HG03196 (cell line): ENCODE measurements at regions not wholly inside any gene's neighbourhood (a gene's known extent, or its start where the extent isn't known, plus 50 kb on each side); places are given as distances from the start of the nearest gene placed in this dataset.

Experiments used
- ATAC-seq: cut with Tn5 transposase; IDR thresholded peaks from one replicate; pipeline ENCODE4 v1.9.1; 2021; ENCODE audit not compliant: unreplicated experiment

GRCh38 chr4:126779001-126779400 is 853.8 kb upstream of the INTU start:
- no peak for ATAC-seq

GRCh38 chr4:126779436-126780166 is 853.2 kb upstream of the INTU start:
- no peak for ATAC-seq

GRCh38 chr4:126783191-126783590 is 849.6 kb upstream of the INTU start:
- ATAC-seq: no peak

GRCh38 chr4:126784966-126785580 is 847.7 kb upstream of the INTU start:
- ATAC-seq: no peak

- no peak for ATAC-seq
Observed at GRCh38 chr4:126790633-126791032, 842.1 kb upstream of the INTU start.

DNA sequence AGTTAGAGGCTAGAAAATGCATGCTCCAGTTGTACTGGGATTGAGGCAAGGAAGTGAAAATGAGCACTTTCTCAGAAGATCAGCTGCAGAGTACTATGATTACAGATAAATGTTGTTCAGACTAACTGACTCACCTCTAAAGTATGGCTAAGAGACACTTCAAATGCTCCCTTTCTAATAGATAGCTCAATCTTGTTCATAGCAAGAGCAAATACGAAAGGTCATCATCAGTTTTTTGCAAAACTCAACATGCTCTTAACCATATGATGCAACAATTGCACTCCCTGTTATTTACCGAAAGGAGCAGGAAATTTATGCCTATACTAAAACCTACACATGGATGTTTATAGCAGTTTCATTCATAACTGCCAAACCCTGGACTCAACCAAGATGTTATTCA is 838.4 kb upstream of the INTU start:
- ATAC-seq: no peak

GRCh38 chr4:126798214-126798613 is 834.5 kb upstream of the INTU start:
- ATAC-seq: no peak

- no peak for ATAC-seq
Observed at GRCh38 chr4:126799416-126799815, 833.3 kb upstream of the INTU start.

DNA sequence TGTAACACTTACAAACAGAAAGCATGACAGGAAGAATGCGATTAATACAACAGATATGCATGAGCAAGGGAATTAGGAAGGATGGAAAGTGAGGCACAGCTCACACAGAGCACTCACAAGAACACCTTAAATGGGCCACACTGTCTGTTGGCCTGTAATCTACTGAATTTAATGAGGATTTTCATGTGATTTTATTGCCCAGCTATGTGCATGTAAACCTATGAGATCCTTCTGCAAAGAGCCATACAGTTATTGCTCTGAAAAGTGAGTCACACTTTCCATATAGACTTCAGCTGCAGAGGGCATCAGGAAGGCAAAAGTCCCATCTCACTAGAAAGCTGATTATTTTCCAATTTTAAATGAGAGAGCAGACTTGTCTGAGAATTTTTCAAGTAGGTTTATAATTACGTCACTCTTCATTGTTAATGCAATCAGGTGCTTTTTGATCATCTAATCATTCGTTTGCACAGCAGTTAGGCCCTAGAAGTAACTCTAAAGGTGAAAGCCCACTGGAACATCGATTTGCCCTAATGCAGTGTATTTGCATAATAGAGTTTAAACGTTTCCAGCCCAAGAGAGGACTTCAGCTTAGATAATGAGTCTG is 832.7 kb upstream of the INTU start:
- ATAC-seq: no peak

DNA sequence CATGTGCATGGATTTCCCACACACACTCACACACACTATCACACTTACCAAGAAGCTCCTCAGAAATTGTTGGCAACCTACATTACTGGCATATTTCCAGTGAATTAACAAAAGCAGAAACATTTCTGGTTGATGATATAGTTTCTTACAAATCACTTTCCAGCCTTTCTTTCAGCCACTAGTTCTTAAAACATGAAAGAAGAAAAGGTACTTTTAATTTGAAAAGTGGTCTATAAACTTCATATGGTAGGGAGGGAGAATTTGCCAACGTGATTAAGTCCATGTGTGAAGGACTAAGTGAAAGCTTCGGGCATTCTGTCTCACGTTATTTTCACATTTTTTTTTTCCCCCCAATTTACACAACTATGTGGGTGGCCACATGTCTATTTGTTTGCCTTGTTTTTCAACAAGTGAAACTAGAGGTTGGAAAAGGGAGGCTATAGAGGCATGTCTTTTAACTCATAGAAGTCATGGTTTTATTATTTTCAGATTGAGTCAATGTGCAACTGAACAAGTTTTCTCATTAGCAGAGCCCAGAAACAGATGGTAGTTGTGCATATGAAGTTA is 832.1 kb upstream of the INTU start:
- no peak for ATAC-seq

DNA sequence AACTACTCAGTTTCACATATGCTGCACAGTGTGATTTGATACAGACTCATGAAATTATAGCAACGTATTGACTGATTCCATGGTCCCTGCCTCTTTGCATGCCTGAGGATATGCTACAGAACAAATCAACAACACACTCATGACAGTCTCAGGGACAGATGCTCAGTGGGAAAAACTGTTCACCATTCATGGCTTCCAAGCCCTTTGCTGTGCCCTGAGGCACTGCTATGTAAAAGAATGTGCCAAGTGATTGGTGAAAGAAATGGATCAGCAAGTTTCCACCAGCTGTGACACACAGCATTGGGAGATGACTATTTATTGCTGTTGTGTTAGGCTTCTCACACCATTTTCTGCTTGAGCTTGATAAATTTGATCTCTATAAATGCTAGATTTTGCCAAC is 825.6 kb upstream of the INTU start:
- ATAC-seq: no peak

DNA sequence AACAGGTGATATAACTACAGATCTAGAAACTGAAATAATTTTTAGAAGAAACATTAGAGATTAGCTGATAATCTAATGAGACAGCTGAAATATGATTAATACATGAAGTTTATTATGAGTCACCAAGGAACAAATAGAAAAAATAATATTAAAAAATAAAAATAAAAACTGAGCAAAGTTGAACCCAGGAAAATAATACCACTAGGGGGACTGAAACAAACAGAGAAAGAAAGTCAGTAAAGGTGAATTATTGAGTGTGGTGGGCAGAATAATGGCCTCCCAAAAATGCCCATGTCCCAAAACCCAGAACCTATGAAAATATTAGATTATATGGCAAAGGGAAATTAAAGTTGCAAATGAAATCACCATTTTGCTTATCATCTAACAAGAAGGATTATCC is 820.7 kb upstream of the INTU start:
- ATAC-seq: no peak

- ATAC-seq: no peak
Observed at GRCh38 chr4:126820631-126821030, 812.1 kb upstream of the INTU start.

DNA sequence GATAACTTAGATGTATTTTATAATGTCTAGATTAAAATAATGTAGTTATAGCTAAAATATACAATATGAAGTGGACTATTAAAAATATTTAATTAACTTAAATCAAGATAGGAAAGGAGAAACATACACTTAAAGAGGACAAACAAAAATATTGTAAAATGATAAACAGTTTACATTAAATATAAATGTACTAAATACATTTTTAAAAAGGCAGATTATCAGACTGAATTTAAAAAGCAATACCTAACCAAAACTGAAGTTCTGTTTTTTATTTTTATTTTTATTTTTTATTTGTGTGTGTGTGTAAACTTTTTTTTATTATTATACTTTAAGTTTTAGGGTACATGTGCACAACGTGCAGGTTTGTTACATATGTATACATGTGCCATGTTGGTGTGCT is 811.6 kb upstream of the INTU start:
- no peak for ATAC-seq

GRCh38 chr4:126825083-126825482 is 807.7 kb upstream of the INTU start:
- no peak for ATAC-seq

GRCh38 chr4:126827669-126828068 is 805.1 kb upstream of the INTU start:
- ATAC-seq: no peak

GRCh38 chr4:126834854-126835253 is 797.9 kb upstream of the INTU start:
- no peak for ATAC-seq

DNA sequence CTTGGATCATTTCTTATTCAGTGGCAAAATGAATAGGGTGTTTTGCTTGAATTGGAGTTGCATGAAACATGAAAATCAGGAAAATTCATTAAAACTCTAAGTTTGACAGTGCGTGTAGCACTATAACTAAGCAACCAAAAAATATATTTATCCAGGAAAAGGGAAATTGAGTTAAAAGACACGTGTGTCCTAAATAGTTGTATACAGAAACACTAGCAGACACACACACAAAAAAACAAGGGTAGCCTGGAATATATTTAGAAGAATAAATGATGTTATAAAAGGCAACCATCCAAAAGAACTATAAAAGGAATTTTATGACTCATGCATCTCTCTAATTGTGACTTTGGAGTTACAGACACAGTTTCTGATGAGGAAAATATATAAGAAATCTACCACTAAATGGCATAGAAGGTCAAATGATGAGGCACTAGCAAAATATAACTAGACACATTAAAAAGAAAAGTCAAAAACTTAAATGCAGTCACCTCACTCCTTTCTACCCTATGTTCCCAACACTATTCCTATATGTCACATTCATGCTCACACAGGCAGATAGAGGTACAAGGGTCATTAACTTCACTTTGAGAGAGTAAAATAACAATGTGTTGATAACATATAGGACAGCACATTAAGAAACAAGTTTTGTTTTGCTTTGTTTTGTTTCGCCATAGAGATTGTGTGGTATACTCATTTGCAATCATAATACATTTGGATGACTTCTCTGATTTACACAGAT is 793.6 kb upstream of the INTU start:
- ATAC-seq: no peak

DNA sequence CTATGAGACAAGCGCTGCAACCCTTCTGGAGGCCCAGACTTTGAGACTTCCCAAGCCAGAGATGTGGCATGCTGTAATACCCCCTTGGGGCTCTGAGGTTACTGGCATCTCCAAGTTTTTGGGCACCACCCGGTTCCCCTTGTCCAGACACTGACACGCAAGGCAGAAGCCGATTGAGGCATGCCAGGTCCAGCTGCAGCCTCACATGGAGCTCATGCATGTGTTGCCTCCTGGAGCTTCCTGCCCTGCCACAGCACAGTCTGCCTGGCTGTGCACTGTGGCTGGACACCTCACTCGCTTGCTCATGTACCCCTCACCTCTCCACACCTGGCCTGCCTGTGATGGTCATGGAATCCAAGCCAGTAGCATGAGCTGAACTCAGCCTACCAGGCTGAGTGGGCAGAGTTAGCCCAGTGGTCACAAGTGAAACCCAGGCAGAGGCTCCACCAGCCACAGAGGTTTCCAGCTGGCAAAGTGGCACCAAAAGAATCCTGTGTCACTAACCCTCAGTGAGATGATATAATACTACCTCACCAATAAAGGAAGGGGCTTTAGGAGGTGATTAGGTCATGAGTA is 789.2 kb upstream of the INTU start:
- no peak for ATAC-seq

- ATAC-seq: no peak
Observed at GRCh38 chr4:126850286-126850685, 782.5 kb upstream of the INTU start.

GRCh38 chr4:126851391-126851790 is 781.4 kb upstream of the INTU start:
- ATAC-seq: no peak
